ENCODE measurements at regions not wholly inside any gene's neighbourhood (a gene's known extent, or its start where the extent isn't known, plus 50 kb on each side); places are given as distances from the start of the nearest gene placed in this dataset.

DNA sequence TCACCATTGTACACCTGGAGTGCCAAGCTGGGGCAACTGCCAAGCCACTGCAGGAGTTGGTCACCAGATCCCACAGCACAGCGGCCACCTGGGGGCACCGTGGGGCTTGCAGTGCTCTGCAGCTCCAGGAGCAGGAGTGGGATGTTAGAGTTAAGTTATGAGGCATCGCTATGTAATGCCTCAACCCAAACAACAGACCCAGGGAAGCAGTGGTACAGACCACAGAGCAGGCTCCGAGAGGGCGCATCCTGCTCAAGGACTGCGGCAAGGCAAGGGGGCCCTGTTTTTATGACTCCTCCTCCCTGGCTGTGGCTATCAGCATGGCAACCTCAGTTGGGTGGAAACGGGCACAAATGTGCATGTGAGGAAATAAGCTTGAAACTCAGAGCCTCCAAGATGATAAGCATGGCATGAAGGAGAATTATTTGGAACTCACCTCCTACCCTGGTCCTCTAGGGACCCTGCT lies 63.1 kb downstream of the ARL6IP4 start (continued):
- TF ChIP-seq, protein P1, sequence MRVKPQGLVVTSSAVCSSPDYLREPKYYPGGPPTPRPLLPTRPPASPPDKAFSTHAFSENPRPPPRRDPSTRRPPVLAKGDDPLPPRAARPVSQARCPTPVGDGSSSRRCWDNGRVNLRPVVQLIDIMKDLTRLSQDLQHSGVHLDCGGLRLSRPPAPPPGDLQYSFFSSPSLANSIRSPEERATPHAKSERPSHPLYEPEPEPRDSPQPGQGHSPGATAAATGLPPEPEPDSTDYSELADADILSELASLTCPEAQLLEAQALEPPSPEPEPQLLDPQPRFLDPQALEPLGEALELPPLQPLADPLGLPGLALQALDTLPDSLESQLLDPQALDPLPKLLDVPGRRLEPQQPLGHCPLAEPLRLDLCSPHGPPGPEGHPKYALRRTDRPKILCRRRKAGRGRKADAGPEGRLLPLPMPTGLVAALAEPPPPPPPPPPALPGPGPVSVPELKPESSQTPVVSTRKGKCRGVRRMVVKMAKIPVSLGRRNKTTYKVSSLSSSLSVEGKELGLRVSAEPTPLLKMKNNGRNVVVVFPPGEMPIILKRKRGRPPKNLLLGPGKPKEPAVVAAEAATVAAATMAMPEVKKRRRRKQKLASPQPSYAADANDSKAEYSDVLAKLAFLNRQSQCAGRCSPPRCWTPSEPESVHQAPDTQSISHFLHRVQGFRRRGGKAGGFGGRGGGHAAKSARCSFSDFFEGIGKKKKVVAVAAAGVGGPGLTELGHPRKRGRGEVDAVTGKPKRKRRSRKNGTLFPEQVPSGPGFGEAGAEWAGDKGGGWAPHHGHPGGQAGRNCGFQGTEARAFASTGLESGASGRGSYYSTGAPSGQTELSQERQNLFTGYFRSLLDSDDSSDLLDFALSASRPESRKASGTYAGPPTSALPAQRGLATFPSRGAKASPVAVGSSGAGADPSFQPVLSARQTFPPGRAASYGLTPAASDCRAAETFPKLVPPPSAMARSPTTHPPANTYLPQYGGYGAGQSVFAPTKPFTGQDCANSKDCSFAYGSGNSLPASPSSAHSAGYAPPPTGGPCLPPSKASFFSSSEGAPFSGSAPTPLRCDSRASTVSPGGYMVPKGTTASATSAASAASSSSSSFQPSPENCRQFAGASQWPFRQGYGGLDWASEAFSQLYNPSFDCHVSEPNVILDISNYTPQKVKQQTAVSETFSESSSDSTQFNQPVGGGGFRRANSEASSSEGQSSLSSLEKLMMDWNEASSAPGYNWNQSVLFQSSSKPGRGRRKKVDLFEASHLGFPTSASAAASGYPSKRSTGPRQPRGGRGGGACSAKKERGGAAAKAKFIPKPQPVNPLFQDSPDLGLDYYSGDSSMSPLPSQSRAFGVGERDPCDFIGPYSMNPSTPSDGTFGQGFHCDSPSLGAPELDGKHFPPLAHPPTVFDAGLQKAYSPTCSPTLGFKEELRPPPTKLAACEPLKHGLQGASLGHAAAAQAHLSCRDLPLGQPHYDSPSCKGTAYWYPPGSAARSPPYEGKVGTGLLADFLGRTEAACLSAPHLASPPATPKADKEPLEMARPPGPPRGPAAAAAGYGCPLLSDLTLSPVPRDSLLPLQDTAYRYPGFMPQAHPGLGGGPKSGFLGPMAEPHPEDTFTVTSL (CRISPR knock-in tag; IDR thresholded peaks at IDR 0.05; ENCODE audit: borderline replicate concordance): no peak
- TF ChIP-seq PCBP1 (IDR thresholded peaks at IDR 0.05; ENCODE audit: borderline replicate concordance, low read depth, low read length) (no peak), ZNF34 (CRISPR knock-in tag; IDR thresholded peaks at IDR 0.05; ENCODE audit: borderline replicate concordance) (no peak), RFX3 (CRISPR knock-in tag; IDR thresholded peaks at IDR 0.05) (no peak), ATF7 (IDR thresholded peaks at IDR 0.05) (no peak), ATF7 (CRISPR knock-in tag; IDR thresholded peaks at IDR 0.05) (no peak), JUNB (CRISPR knock-in tag; IDR thresholded peaks at IDR 0.05; ENCODE audit: borderline replicate concordance) (no peak), THAP11 (CRISPR knock-in tag; IDR thresholded peaks at IDR 0.05) (peak; percentile 30; the same call in 1 of the 2 replicates), FOXJ3 (CRISPR knock-in tag; IDR thresholded peaks at IDR 0.05; ENCODE audit: borderline replicate concordance) (no peak), ZNF747 (CRISPR knock-in tag; IDR thresholded peaks at IDR 0.05; ENCODE audit: borderline replicate concordance) (no peak), DR1 (CRISPR knock-in tag; IDR thresholded peaks at IDR 0.05) (no peak), ZNF761 (CRISPR knock-in tag; conservative IDR thresholded peaks at IDR 0.05) (no peak), TBP (CRISPR knock-in tag; IDR thresholded peaks at IDR 0.05) (no peak), ZNF616 (CRISPR knock-in tag; IDR thresholded peaks at IDR 0.05; ENCODE audit: low read depth) (no peak), HNRNPL (IDR thresholded peaks at IDR 0.05; ENCODE audit: low read depth, low read length) (0 out of 2 replicates have a peak, but pooled peaks have one; percentile 63)
- TF ChIP-seq, protein P2, sequence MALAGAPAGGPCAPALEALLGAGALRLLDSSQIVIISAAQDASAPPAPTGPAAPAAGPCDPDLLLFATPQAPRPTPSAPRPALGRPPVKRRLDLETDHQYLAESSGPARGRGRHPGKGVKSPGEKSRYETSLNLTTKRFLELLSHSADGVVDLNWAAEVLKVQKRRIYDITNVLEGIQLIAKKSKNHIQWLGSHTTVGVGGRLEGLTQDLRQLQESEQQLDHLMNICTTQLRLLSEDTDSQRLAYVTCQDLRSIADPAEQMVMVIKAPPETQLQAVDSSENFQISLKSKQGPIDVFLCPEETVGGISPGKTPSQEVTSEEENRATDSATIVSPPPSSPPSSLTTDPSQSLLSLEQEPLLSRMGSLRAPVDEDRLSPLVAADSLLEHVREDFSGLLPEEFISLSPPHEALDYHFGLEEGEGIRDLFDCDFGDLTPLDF (CRISPR knock-in tag; IDR thresholded peaks at IDR 0.05): no peak
- TF ChIP-seq, protein P3, sequence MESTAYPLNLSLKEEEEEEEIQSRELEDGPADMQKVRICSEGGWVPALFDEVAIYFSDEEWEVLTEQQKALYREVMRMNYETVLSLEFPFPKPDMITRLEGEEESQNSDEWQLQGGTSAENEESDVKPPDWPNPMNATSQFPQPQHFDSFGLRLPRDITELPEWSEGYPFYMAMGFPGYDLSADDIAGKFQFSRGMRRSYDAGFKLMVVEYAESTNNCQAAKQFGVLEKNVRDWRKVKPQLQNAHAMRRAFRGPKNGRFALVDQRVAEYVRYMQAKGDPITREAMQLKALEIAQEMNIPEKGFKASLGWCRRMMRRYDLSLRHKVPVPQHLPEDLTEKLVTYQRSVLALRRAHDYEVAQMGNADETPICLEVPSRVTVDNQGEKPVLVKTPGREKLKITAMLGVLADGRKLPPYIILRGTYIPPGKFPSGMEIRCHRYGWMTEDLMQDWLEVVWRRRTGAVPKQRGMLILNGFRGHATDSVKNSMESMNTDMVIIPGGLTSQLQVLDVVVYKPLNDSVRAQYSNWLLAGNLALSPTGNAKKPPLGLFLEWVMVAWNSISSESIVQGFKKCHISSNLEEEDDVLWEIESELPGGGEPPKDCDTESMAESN (CRISPR knock-in tag; conservative IDR thresholded peaks at IDR 0.05): no peak
- TF ChIP-seq, protein P4, sequence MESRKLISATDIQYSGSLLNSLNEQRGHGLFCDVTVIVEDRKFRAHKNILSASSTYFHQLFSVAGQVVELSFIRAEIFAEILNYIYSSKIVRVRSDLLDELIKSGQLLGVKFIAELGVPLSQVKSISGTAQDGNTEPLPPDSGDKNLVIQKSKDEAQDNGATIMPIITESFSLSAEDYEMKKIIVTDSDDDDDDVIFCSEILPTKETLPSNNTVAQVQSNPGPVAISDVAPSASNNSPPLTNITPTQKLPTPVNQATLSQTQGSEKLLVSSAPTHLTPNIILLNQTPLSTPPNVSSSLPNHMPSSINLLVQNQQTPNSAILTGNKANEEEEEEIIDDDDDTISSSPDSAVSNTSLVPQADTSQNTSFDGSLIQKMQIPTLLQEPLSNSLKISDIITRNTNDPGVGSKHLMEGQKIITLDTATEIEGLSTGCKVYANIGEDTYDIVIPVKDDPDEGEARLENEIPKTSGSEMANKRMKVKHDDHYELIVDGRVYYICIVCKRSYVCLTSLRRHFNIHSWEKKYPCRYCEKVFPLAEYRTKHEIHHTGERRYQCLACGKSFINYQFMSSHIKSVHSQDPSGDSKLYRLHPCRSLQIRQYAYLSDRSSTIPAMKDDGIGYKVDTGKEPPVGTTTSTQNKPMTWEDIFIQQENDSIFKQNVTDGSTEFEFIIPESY (CRISPR knock-in tag; IDR thresholded peaks at IDR 0.05): peak; percentile 31

Data from HepG2 (cell line).